HEK293 (cell line): ENCODE measurements at regions not wholly inside any gene's neighbourhood (a gene's known extent, or its start where the extent isn't known, plus 50 kb on each side); places are given as distances from the start of the nearest gene placed in this dataset.

Experiments
- CTCF ChIA-PET: fragments of 350-600 bp; formaldehyde crosslinking; extraction: SDS; loops from one replicate; lab custom pipeline; 2021; ENCODE audit warnings: antibody characterized with exemption; lab: Yijun Ruan, JAX
- POLR2A ChIA-PET: fragments of 300-600 bp; formaldehyde crosslinking; extraction: SDS; loops from one replicate; lab custom pipeline; 2020; ENCODE audit warnings: antibody characterized with exemption, inconsistent platforms; lab: Yijun Ruan, JAX
- H3K27ac ChIP-seq: fragments of 200-500 bp; sonication (Bioruptor generic); 2 replicates; pipeline ENCODE4 v1.5.1; 2014; ENCODE audit warnings: low read depth, low read length, control low read depth, inconsistent platforms; ENCODE audit errors: extremely low read depth
- H3K36me3 ChIP-seq, 2 experiments: fragments of 200-500 bp in 1 of 2; sonication (Bioruptor generic) in 1 of 2; 1 replicate in 1 of 2; 2 replicates in 1 of 2; pipeline ENCODE4 v1.5.1; 2014 to 2017; ENCODE audit warnings: inconsistent platforms in 2 of 2, low read length in 2 of 2; ENCODE audit not compliant: control insufficient read depth in 2 of 2, insufficient read depth in 1 of 2
- H3K4me1 ChIP-seq: fragments of 200-500 bp; sonication (Bioruptor generic); 2 replicates; pipeline ENCODE4 v1.5.1; 2014; ENCODE audit warnings: mild to moderate bottlenecking, low read length, inconsistent platforms; ENCODE audit not compliant: control insufficient read depth, insufficient read depth
- H3K4me3 ChIP-seq: 2 replicates; pipeline ENCODE4 v1.5.1; 2011; ENCODE audit warnings: low read depth, mild to moderate bottlenecking, control low read depth, low read length, moderate library complexity
- H3K9me3 ChIP-seq: fragments of 200-500 bp; sonication (Bioruptor generic); 2 replicates; pipeline ENCODE4 v1.5.1; 2014; ENCODE audit warnings: low read depth, low read length, inconsistent platforms; ENCODE audit not compliant: control insufficient read depth, insufficient read depth
- FEZF1 ChIP-seq: fragments of 450-650 bp; formaldehyde crosslinking; IDR thresholded peaks from 2 replicates; pipeline ENCODE4 v1.5.1; 2016; ENCODE audit warnings: missing biosample characterization, missing genetic modification characterization
- GLI4 ChIP-seq: fragments of 450-650 bp; formaldehyde crosslinking; IDR thresholded peaks from 2 replicates; pipeline ENCODE4 v1.5.1; 2016; ENCODE audit warnings: missing biosample characterization, missing genetic modification characterization
- KLF8 ChIP-seq: fragments of 450-650 bp; formaldehyde crosslinking; IDR thresholded peaks from 2 replicates; pipeline ENCODE4 v1.5.1; 2016; ENCODE audit warnings: missing biosample characterization, missing genetic modification characterization
- MEIS1 ChIP-seq: sonication (generic); formaldehyde crosslinking; IDR thresholded peaks from 2 replicates; pipeline ENCODE4 v1.8.1; 2022; ENCODE audit warnings: missing genetic modification reagents, mild to moderate bottlenecking, borderline replicate concordance
- RBAK ChIP-seq: fragments of 450-650 bp; formaldehyde crosslinking; IDR thresholded peaks from 2 replicates; pipeline ENCODE4 v1.5.1; 2016; ENCODE audit warnings: missing biosample characterization, missing genetic modification characterization
- SP3 ChIP-seq: fragments of 450-650 bp; formaldehyde crosslinking; IDR thresholded peaks from 2 replicates; pipeline ENCODE4 v1.5.1; 2016; ENCODE audit warnings: missing biosample characterization, missing genetic modification characterization
- TRIM28 ChIP-seq: IDR thresholded peaks from 2 replicates; pipeline ENCODE4 v1.6.1; 2011; ENCODE audit warnings: low read length, control low read depth, borderline replicate concordance
- ZBTB17 ChIP-seq: fragments of 450-650 bp; formaldehyde crosslinking; IDR thresholded peaks from 2 replicates; pipeline ENCODE4 v1.5.1; 2016; ENCODE audit warnings: missing biosample characterization, missing genetic modification characterization
- ZNF174 ChIP-seq: fragments of 450-650 bp; formaldehyde crosslinking; IDR thresholded peaks from 2 replicates; pipeline ENCODE4 v1.5.0; 2017; ENCODE audit warnings: missing biosample characterization, mild to moderate bottlenecking, missing genetic modification characterization
- ZNF324 ChIP-seq: fragments of 450-650 bp; formaldehyde crosslinking; IDR thresholded peaks from 2 replicates; pipeline ENCODE4 v1.5.1; 2016; ENCODE audit warnings: missing biosample characterization, missing genetic modification characterization
- ZNF341 ChIP-seq: fragments of 450-650 bp; formaldehyde crosslinking; IDR thresholded peaks from 2 replicates; pipeline ENCODE4; 2016; ENCODE audit warnings: low read depth, missing biosample characterization, missing genetic modification characterization
- ZNF530 ChIP-seq: fragments of 450-650 bp; formaldehyde crosslinking; IDR thresholded peaks from 2 replicates; pipeline ENCODE4 v1.5.1; 2016; ENCODE audit warnings: low read depth, missing biosample characterization, missing genetic modification characterization
- ZNF555 ChIP-seq: fragments of 450-650 bp; formaldehyde crosslinking; conservative IDR thresholded peaks from 2 replicates; pipeline ENCODE4 v1.5.1; 2017; ENCODE audit warnings: missing biosample characterization, mild to moderate bottlenecking, missing genetic modification characterization, inconsistent platforms
- ZNF561 ChIP-seq: fragments of 450-650 bp; IDR thresholded peaks from 2 replicates; pipeline ENCODE4 v1.5.1; 2018; ENCODE audit warnings: missing biosample characterization, missing genetic modification characterization, borderline replicate concordance
- ZNF629 ChIP-seq: fragments of 450-650 bp; formaldehyde crosslinking; IDR thresholded peaks from 2 replicates; pipeline ENCODE4 v1.5.1; 2017; ENCODE audit warnings: missing biosample characterization, missing genetic modification characterization
- ZNF791 ChIP-seq: fragments of 450-650 bp; formaldehyde crosslinking; IDR thresholded peaks from 2 replicates; pipeline ENCODE4 v1.5.1; 2016; ENCODE audit warnings: missing biosample characterization, missing genetic modification characterization
- ZSCAN16 ChIP-seq: fragments of 450-650 bp; formaldehyde crosslinking; IDR thresholded peaks from 2 replicates; pipeline ENCODE4 v1.5.1; 2016; ENCODE audit warnings: missing biosample characterization, missing genetic modification characterization
- TF ChIP-seq, protein P1 (sequence below): fragments of 450-650 bp; formaldehyde crosslinking; IDR thresholded peaks from 2 replicates; pipeline ENCODE4 v1.5.1; 2017; ENCODE audit warnings: missing biosample characterization, missing genetic modification characterization
- TF ChIP-seq, protein P2 (sequence below): fragments of 450-650 bp; formaldehyde crosslinking; IDR thresholded peaks from 2 replicates; pipeline ENCODE4 v1.5.1; 2016; ENCODE audit warnings: missing biosample characterization, missing genetic modification characterization, borderline replicate concordance
- TF ChIP-seq, protein P3 (sequence below): fragments of 450-650 bp; formaldehyde crosslinking; IDR thresholded peaks from 2 replicates; pipeline ENCODE4 v1.5.1; 2017; ENCODE audit warnings: missing biosample characterization, missing genetic modification characterization
- TF ChIP-seq, protein P4 (sequence below): fragments of 450-650 bp; formaldehyde crosslinking; IDR thresholded peaks from 2 replicates; pipeline ENCODE4 v1.5.1; 2016; ENCODE audit warnings: missing biosample characterization, missing genetic modification characterization

DNA sequence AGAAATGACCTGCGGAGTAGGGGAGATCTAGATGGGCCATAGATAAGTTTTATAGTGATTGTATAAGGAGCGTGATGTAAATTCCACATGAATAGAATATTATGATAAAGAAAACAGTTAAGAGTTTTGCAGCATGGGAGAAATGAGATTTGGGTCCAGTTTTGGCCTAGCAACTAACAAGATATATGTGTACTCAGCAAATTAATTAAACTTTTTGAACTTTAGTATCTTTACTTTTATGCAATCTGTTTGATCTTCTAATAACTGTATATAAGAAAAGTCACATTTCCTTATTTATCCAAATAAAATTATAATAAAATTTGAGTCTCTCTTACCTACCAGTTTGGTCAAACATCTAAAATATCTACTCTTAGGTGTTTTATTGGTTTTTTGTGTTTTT lies 1011.8 kb upstream of the NCAM2 start (continued):
- TF ChIP-seq, protein P1, sequence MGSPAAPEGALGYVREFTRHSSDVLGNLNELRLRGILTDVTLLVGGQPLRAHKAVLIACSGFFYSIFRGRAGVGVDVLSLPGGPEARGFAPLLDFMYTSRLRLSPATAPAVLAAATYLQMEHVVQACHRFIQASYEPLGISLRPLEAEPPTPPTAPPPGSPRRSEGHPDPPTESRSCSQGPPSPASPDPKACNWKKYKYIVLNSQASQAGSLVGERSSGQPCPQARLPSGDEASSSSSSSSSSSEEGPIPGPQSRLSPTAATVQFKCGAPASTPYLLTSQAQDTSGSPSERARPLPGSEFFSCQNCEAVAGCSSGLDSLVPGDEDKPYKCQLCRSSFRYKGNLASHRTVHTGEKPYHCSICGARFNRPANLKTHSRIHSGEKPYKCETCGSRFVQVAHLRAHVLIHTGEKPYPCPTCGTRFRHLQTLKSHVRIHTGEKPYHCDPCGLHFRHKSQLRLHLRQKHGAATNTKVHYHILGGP (tag by site-specific recombination) = no peak
- TF ChIP-seq ZNF530 (tag by site-specific recombination) = no peak

DNA sequence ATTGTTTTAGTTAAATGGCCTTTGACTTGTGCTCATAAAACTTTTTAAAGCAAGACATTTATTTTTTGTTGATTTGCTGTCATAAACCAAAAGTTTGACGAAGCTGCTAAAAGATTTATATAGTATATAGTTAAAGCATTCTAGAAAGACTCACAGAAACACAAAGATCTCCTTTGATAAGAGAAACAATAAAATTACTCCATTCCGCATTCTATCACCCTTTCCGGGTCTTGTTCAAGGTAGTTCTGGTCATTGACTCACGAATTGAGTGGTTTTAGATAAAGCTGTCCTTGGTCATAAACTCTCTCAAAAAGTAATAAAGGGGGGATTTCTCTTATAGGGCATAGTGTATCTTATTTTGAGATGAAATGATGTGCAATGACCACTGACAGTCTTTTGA lies 1010.5 kb upstream of the NCAM2 start:
- no peak for TF ChIP-seq ZSCAN16 (tag by site-specific recombination)
- TF ChIP-seq ZBTB17 = no peak
- TF ChIP-seq SP3 (tag by site-specific recombination) = no peak
- no peak for TF ChIP-seq ZNF629
- no peak for TF ChIP-seq ZNF174 (tag by site-specific recombination)
- TF ChIP-seq ZNF530 (tag by site-specific recombination) = no peak
- TF ChIP-seq ZNF341 = no peak
- TF ChIP-seq, protein P2, sequence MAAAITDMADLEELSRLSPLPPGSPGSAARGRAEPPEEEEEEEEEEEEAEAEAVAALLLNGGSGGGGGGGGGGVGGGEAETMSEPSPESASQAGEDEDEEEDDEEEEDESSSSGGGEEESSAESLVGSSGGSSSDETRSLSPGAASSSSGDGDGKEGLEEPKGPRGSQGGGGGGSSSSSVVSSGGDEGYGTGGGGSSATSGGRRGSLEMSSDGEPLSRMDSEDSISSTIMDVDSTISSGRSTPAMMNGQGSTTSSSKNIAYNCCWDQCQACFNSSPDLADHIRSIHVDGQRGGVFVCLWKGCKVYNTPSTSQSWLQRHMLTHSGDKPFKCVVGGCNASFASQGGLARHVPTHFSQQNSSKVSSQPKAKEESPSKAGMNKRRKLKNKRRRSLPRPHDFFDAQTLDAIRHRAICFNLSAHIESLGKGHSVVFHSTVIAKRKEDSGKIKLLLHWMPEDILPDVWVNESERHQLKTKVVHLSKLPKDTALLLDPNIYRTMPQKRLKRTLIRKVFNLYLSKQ = no peak
- TF ChIP-seq ZNF324 = no peak
- TF ChIP-seq FEZF1 (tag by site-specific recombination) = no peak
- H3K36me3 ChIP-seq = no peaks in the 10 kb centered on the region
- H3K9me3 ChIP-seq = no peaks in the 10 kb centered on the region
- POLR2A ChIA-PET = no interaction called here
- no peak overlapping the region for H3K4me3 ChIP-seq
- H3K4me1 ChIP-seq = no peaks in the 10 kb centered on the region
- CTCF ChIA-PET = interaction anchor here (0.5 kb wide), 2 partner anchors 893 to 972 kb away, joined by 3 read pairs; no protein-coding TSS in a partner anchor
- no peak overlapping the region for H3K27ac ChIP-seq

DNA sequence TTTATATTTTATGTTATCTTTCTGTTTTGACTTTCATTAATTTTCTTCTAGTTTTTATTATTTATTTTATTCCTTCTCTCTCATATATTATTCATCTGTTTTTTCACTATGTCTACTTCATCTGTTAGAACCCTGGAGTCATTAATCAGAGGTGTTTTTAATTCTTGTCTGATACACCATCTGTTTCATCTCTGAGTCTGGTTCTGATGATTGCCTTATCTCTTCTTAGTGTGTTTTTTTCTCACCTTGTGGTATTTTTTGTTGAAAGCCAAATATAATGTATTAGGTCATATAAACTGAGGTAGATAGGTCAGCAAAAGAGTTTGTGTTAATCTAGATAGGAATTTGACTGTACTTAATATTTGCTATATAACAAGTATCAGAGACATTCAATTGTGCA lies 1005.7 kb upstream of the NCAM2 start:
- no peaks in the 10 kb centered on the region for H3K4me1 ChIP-seq
- no peaks in the 10 kb centered on the region for H3K36me3 ChIP-seq
- ChIA-PET POLR2A (no interaction called here), CTCF (no interaction called here)
- no peak for TF ChIP-seq ZNF555 (tag by site-specific recombination)
- TF ChIP-seq, protein P3, sequence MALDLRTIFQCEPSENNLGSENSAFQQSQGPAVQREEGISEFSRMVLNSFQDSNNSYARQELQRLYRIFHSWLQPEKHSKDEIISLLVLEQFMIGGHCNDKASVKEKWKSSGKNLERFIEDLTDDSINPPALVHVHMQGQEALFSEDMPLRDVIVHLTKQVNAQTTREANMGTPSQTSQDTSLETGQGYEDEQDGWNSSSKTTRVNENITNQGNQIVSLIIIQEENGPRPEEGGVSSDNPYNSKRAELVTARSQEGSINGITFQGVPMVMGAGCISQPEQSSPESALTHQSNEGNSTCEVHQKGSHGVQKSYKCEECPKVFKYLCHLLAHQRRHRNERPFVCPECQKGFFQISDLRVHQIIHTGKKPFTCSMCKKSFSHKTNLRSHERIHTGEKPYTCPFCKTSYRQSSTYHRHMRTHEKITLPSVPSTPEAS (tag by site-specific recombination) = no peak
- TF ChIP-seq KLF8 = no peak
- TF ChIP-seq GLI4 = no peak
- TF ChIP-seq ZNF561 (tag by site-specific recombination) = no peak
- TF ChIP-seq RBAK = no peak
- no peak for TF ChIP-seq ZNF791 (tag by site-specific recombination)
- TF ChIP-seq, protein P4, sequence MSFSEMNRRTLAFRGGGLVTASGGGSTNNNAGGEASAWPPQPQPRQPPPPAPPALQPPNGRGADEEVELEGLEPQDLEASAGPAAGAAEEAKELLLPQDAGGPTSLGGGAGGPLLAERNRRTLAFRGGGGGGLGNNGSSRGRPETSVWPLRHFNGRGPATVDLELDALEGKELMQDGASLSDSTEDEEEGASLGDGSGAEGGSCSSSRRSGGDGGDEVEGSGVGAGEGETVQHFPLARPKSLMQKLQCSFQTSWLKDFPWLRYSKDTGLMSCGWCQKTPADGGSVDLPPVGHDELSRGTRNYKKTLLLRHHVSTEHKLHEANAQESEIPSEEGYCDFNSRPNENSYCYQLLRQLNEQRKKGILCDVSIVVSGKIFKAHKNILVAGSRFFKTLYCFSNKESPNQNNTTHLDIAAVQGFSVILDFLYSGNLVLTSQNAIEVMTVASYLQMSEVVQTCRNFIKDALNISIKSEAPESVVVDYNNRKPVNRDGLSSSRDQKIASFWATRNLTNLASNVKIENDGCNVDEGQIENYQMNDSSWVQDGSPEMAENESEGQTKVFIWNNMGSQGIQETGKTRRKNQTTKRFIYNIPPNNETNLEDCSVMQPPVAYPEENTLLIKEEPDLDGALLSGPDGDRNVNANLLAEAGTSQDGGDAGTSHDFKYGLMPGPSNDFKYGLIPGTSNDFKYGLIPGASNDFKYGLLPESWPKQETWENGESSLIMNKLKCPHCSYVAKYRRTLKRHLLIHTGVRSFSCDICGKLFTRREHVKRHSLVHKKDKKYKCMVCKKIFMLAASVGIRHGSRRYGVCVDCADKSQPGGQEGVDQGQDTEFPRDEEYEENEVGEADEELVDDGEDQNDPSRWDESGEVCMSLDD = no peak
- no peak for TF ChIP-seq MEIS1 (CRISPR knock-in tag)
- no peak for TF ChIP-seq TRIM28
- H3K9me3 ChIP-seq = no peaks in the 10 kb centered on the region; the same call in 1 of the 2 replicates
- no peak overlapping the region for H3K27ac ChIP-seq
- no peak overlapping the region for H3K4me3 ChIP-seq
